Chondrocyte (in vitro differentiated cells): ENCODE measurements at regions not wholly inside any gene's neighbourhood (a gene's known extent, or its start where the extent isn't known, plus 50 kb on each side); places are given as distances from the start of the nearest gene placed in this dataset.
"Not testable (repeated sequence)": the region's sequence is repeated elsewhere in the genome, so short reads cannot be mapped to it uniquely, and the experiment has no call there.

ENCODE experiments used
- DNase-seq: peaks from one replicate; pipeline ENCODE4 v3.0.0; 2021; ENCODE audit warnings: mixed read lengths, low spot score
- H3K27ac Mint-ChIP-seq: one replicate; pipeline ENCODE4 v1.8.0; 2021; ENCODE audit warnings: mild to moderate bottlenecking, moderate library complexity, mixed read lengths; ENCODE audit not compliant: unreplicated experiment
- H3K27me3 Mint-ChIP-seq: 2 replicates; pipeline ENCODE4 v1.8.0; 2021; ENCODE audit warnings: low read depth, mixed read lengths
- H3K36me3 Mint-ChIP-seq: 2 replicates; pipeline ENCODE4 v1.8.0; 2021; ENCODE audit warnings: low read depth, mixed read lengths
- H3K4me1 Mint-ChIP-seq: 2 replicates; pipeline ENCODE4 v1.8.0; 2021; ENCODE audit warnings: low read depth, mild to moderate bottlenecking, mixed read lengths
- H3K4me3 Mint-ChIP-seq: one replicate; pipeline ENCODE4 v1.8.0; 2021; ENCODE audit warnings: mild to moderate bottlenecking, moderate library complexity, mixed read lengths; ENCODE audit not compliant: unreplicated experiment
- H3K9me3 Mint-ChIP-seq: 2 replicates; pipeline ENCODE4 v1.8.0; 2021; ENCODE audit warnings: low read depth, mixed read lengths
- CTCF ChIP-seq: fragments of 200-600 bp; sonication (generic); IDR thresholded peaks from 2 replicates; pipeline ENCODE4 v1.5.0; 2021; ENCODE audit warnings: antibody characterized with exemption, mild to moderate bottlenecking, moderate library complexity

GRCh38 chrX:3442691-3443090, 96.2 kb upstream of the MXRA5 start:
- Mint-ChIP-seq H3K9me3 (peaks cover 11% of the 10 kb centered on the region), H3K27ac (no peak overlapping the region), H3K4me3 (no peak overlapping the region), H3K27me3 (peaks cover 5% of the 10 kb centered on the region), H3K4me1 (no peaks in the 10 kb centered on the region), H3K36me3 (peaks cover 5% of the 10 kb centered on the region)
- DNase-seq, result no peak
- no peak for TF ChIP-seq CTCF

- Mint-ChIP-seq H3K36me3 (peaks cover 5% of the 10 kb centered on the region), H3K9me3 (peaks cover 11% of the 10 kb centered on the region), H3K4me1 (no peaks in the 10 kb centered on the region), H3K27me3 (peaks cover 5% of the 10 kb centered on the region), H3K4me3 (no peak overlapping the region), H3K27ac (no peak overlapping the region)
- no peak for TF ChIP-seq CTCF
- no peak for DNase-seq
Measured at GRCh38 chrX:3440981-3441380, 94.5 kb upstream of the MXRA5 start.

GRCh38 chrX:3435916-3436315, 89.5 kb upstream of the MXRA5 start:
- H3K36me3 Mint-ChIP-seq, H3K27me3 Mint-ChIP-seq, H3K27ac Mint-ChIP-seq, DNase-seq, H3K4me3 Mint-ChIP-seq, H3K9me3 Mint-ChIP-seq, H3K4me1 Mint-ChIP-seq: not testable (repeated sequence)

GRCh38 chrX:3435057-3435456, 88.6 kb upstream of the MXRA5 start:
- peaks cover 5% of the 10 kb centered on the region for H3K4me1 Mint-ChIP-seq
- no peak for DNase-seq
- no peak for TF ChIP-seq CTCF
- H3K9me3 Mint-ChIP-seq, result peaks cover 5% of the 10 kb centered on the region
- H3K4me3 Mint-ChIP-seq, result no peak overlapping the region
- peaks cover 5% of the 10 kb centered on the region for H3K27me3 Mint-ChIP-seq
- peaks cover 5% of the 10 kb centered on the region for H3K36me3 Mint-ChIP-seq
- H3K27ac Mint-ChIP-seq, result no peak overlapping the region

GRCh38 chrX:3428792-3429191, 82.3 kb upstream of the MXRA5 start:
- peaks cover 5% of the 10 kb centered on the region for H3K4me1 Mint-ChIP-seq
- H3K36me3 Mint-ChIP-seq, result no peaks in the 10 kb centered on the region
- no peak for TF ChIP-seq CTCF
- no peak overlapping the region for H3K27ac Mint-ChIP-seq
- H3K9me3 Mint-ChIP-seq, result no peaks in the 10 kb centered on the region
- no peaks in the 10 kb centered on the region for H3K27me3 Mint-ChIP-seq
- H3K4me3 Mint-ChIP-seq, result no peak overlapping the region
- DNase-seq, result no peak

- no peak for TF ChIP-seq CTCF
- Mint-ChIP-seq H3K9me3 (no peaks in the 10 kb centered on the region), H3K36me3 (no peaks in the 10 kb centered on the region), H3K27me3 (no peaks in the 10 kb centered on the region), H3K4me3 (no peak overlapping the region), H3K4me1 (peaks cover 5% of the 10 kb centered on the region), H3K27ac (no peak overlapping the region)
- no peak for DNase-seq
Measured at GRCh38 chrX:3426552-3426951, 80.1 kb upstream of the MXRA5 start.
